Keratinocyte (primary cell): ENCODE measurements at regions not wholly inside any gene's neighbourhood (a gene's known extent, or its start where the extent isn't known, plus 50 kb on each side); places are given as distances from the start of the nearest gene placed in this dataset.

Experiments
- CTCF ChIP-seq, 3 experiments: IDR thresholded peaks in 1 of 3; conservative IDR thresholded peaks in 1 of 3; optimal IDR thresholded peaks in 1 of 3; 2 replicates in 2 of 3; 3 replicates in 1 of 3; pipeline versions ENCODE3 to v1.5.1; 2011; ENCODE audit warnings: low read length in 3 of 3, mild to moderate bottlenecking in 3 of 3, moderate library complexity in 2 of 3, control low read depth in 1 of 3, inconsistent platforms in 1 of 3; ENCODE audit not compliant: insufficient read depth in 2 of 3; ENCODE audit errors: extremely low read depth in 1 of 3
- EZH2 ChIP-seq: IDR thresholded peaks from one replicate; pipeline ENCODE4 v1.6.1; 2012; ENCODE audit warnings: inconsistent platforms, mild to moderate bottlenecking, low read length, moderate library complexity

GRCh38 chr11:134678744-134679143 lies 266.7 kb upstream of the B3GAT1 start:
- TF ChIP-seq CTCF (optimal IDR thresholded peaks at IDR 0.05 in 1 of 3, IDR thresholded peaks at IDR 0.05 in 1 of 3, conservative IDR thresholded peaks at IDR 0.05 in 1 of 3; ENCODE audit: extremely low read depth in 1 of 3, insufficient read depth in 2 of 3, low read length in 3 of 3) (no peak), EZH2 (no peak)
